Naive B cell (primary cell): ENCODE measurements at regions not wholly inside any gene's neighbourhood (a gene's known extent, or its start where the extent isn't known, plus 50 kb on each side); places are given as distances from the start of the nearest gene placed in this dataset.

Experiments
- ATAC-seq, 2 donors: fragments of 150-1000 bp; cut with Tn5 transposase; 2 replicates each; pipeline ENCODE4 v1.10.0; 2021; ENCODE audit warnings: low read depth in 2 of 2, mild to moderate bottlenecking in 2 of 2, moderate library complexity in 2 of 2
- DNase-seq: peaks from one replicate; pipeline ENCODE4 v3.0.0; 2022
- H3K27ac Mint-ChIP-seq, 6 donors: one replicate each; pipeline ENCODE4 v1.8.0; 2020 to 2022; ENCODE audit warnings: mild to moderate bottlenecking in 6 of 6, mixed read lengths in 6 of 6, moderate library complexity in 5 of 6, inconsistent platforms in 2 of 6
- H3K27me3 Mint-ChIP-seq, 3 donors: one replicate each; pipeline ENCODE4 v1.8.0; 2021 to 2022; ENCODE audit warnings: mixed read lengths in 3 of 3, mild to moderate bottlenecking in 1 of 3
- H3K36me3 Mint-ChIP-seq, 2 donors: one replicate each; pipeline ENCODE4 v1.8.0; 2020 to 2022; ENCODE audit warnings: mixed read lengths in 2 of 2, inconsistent platforms in 1 of 2, mild to moderate bottlenecking in 1 of 2
- H3K4me1 Mint-ChIP-seq, 3 donors: one replicate each; pipeline ENCODE4 v1.8.0; 2020 to 2022; ENCODE audit warnings: mixed read lengths in 3 of 3, inconsistent platforms in 1 of 3, mild to moderate bottlenecking in 1 of 3, moderate library complexity in 1 of 3
- H3K4me3 Mint-ChIP-seq, 8 donors: one replicate each; pipeline ENCODE4 v1.8.0; 2020 to 2022; ENCODE audit warnings: mild to moderate bottlenecking in 8 of 8, mixed read lengths in 8 of 8, moderate library complexity in 8 of 8, inconsistent platforms in 2 of 8
- H3K9me3 Mint-ChIP-seq, 7 donors: one replicate each; pipeline ENCODE4 v1.8.0; 2020 to 2022; ENCODE audit warnings: mixed read lengths in 7 of 7, mild to moderate bottlenecking in 5 of 7, inconsistent platforms in 2 of 7, moderate library complexity in 1 of 7

- no peak overlapping the region for H3K4me3 Mint-ChIP-seq
- no peak overlapping the region for H3K27ac Mint-ChIP-seq
- no peaks in the 10 kb centered on the region for H3K4me1 Mint-ChIP-seq
- H3K36me3 Mint-ChIP-seq: no peaks in the 10 kb centered on the region
- peaks cover 0 to 5% (median 0%) of the 10 kb centered on the region in 7 donors for H3K9me3 Mint-ChIP-seq
- ATAC-seq (no peak), DNase-seq (no peak)
- H3K27me3 Mint-ChIP-seq: no peaks in the 10 kb centered on the region
Observed at GRCh38 chr6:22349051-22349450, 52.2 kb upstream of the PRL start.

GRCh38 chr6:22349528-22349927, 52.7 kb upstream of the PRL start:
- Mint-ChIP-seq H3K4me1 (no peaks in the 10 kb centered on the region), H3K4me3 (no peak overlapping the region), H3K9me3 (peaks cover 0 to 5% (median 0%) of the 10 kb centered on the region in 7 donors), H3K27me3 (no peaks in the 10 kb centered on the region), H3K27ac (no peak overlapping the region), H3K36me3 (no peaks in the 10 kb centered on the region)
- DNase-seq: no peak
- no peak for ATAC-seq

GRCh38 chr6:22350109-22350508, 53.3 kb upstream of the PRL start:
- Mint-ChIP-seq H3K36me3 (no peaks in the 10 kb centered on the region), H3K9me3 (peaks cover 0 to 2% (median 0%) of the 10 kb centered on the region in 7 donors), H3K27ac (no peak overlapping the region), H3K27me3 (no peaks in the 10 kb centered on the region), H3K4me3 (no peak overlapping the region), H3K4me1 (no peaks in the 10 kb centered on the region)
- ATAC-seq (no peak), DNase-seq (no peak)

- peaks cover 0 to 2% (median 0%) of the 10 kb centered on the region in 7 donors for H3K9me3 Mint-ChIP-seq
Observed at GRCh38 chr6:22353101-22353500, 56.3 kb upstream of the PRL start.

GRCh38 chr6:22356362-22356940, 59.6 kb upstream of the PRL start:
- Mint-ChIP-seq H3K36me3 (no peaks in the 10 kb centered on the region), H3K27ac (no peak overlapping the region), H3K27me3 (no peaks in the 10 kb centered on the region), H3K9me3 (no peaks in the 10 kb centered on the region), H3K4me1 (no peaks in the 10 kb centered on the region), H3K4me3 (no peak overlapping the region)
- DNase-seq (no peak), ATAC-seq (no peak)

More at GRCh38 chr6:22353101-22353500, 56.3 kb upstream of the PRL start:
- Mint-ChIP-seq H3K4me3 (no peak overlapping the region), H3K36me3 (no peaks in the 10 kb centered on the region), H3K27me3 (no peaks in the 10 kb centered on the region), H3K27ac (no peak overlapping the region), H3K4me1 (no peaks in the 10 kb centered on the region)
- ATAC-seq (no peak), DNase-seq (no peak)

GRCh38 chr6:22357724-22358189, 60.9 kb upstream of the PRL start:
- H3K27ac Mint-ChIP-seq: no peak overlapping the region
- no peak overlapping the region for H3K4me3 Mint-ChIP-seq
- no peaks in the 10 kb centered on the region for H3K9me3 Mint-ChIP-seq
- H3K27me3 Mint-ChIP-seq: no peaks in the 10 kb centered on the region
- H3K4me1 Mint-ChIP-seq: no peaks in the 10 kb centered on the region
- H3K36me3 Mint-ChIP-seq: no peaks in the 10 kb centered on the region
- ATAC-seq (no peak), DNase-seq (no peak)

- H3K4me1 Mint-ChIP-seq: peaks cover 0 to 6% (median 0%) of the 10 kb centered on the region in 3 donors
- peaks cover 0 to 2% (median 0%) of the 10 kb centered on the region in 7 donors for H3K9me3 Mint-ChIP-seq
- no peak overlapping the region for H3K27ac Mint-ChIP-seq
- no peaks in the 10 kb centered on the region for H3K36me3 Mint-ChIP-seq
- no peak overlapping the region for H3K4me3 Mint-ChIP-seq
- H3K27me3 Mint-ChIP-seq: no peaks in the 10 kb centered on the region
- no peak for ATAC-seq
- no peak for DNase-seq
Observed at GRCh38 chr6:22361576-22361975, 64.7 kb upstream of the PRL start.

GRCh38 chr6:22362361-22362760, 65.5 kb upstream of the PRL start:
- peaks cover 0 to 2% (median 0%) of the 10 kb centered on the region in 7 donors for H3K9me3 Mint-ChIP-seq
- ATAC-seq (no peak), DNase-seq (no peak)
- peaks cover 0 to 6% (median 0%) of the 10 kb centered on the region in 3 donors for H3K4me1 Mint-ChIP-seq
- H3K36me3 Mint-ChIP-seq: no peaks in the 10 kb centered on the region
- H3K27ac Mint-ChIP-seq: no peak overlapping the region
- H3K27me3 Mint-ChIP-seq: no peaks in the 10 kb centered on the region
- no peak overlapping the region for H3K4me3 Mint-ChIP-seq

GRCh38 chr6:22363166-22363713, 66.4 kb upstream of the PRL start:
- peaks cover 0 to 2% (median 0%) of the 10 kb centered on the region in 7 donors for H3K9me3 Mint-ChIP-seq
- H3K27me3 Mint-ChIP-seq: no peaks in the 10 kb centered on the region
- no peak for ATAC-seq
- peaks cover 0 to 6% (median 0%) of the 10 kb centered on the region in 3 donors for H3K4me1 Mint-ChIP-seq
- peak overlapping the region in 1 of 6 donors; percentile 64 for H3K27ac Mint-ChIP-seq
- no peak for DNase-seq
- H3K36me3 Mint-ChIP-seq: no peaks in the 10 kb centered on the region
- H3K4me3 Mint-ChIP-seq: no peak overlapping the region

GRCh38 chr6:22363714-22364239, 66.9 kb upstream of the PRL start:
- no peaks in the 10 kb centered on the region for H3K27me3 Mint-ChIP-seq
- ATAC-seq (no peak), DNase-seq (no peak)
- peaks cover 0 to 2% (median 0%) of the 10 kb centered on the region in 7 donors for H3K9me3 Mint-ChIP-seq
- no peak overlapping the region for H3K4me3 Mint-ChIP-seq
- no peaks in the 10 kb centered on the region for H3K36me3 Mint-ChIP-seq
- H3K27ac Mint-ChIP-seq: peak overlapping the region in 1 of 6 donors; percentile 64
- peaks cover 0 to 6% (median 0%) of the 10 kb centered on the region in 3 donors for H3K4me1 Mint-ChIP-seq

GRCh38 chr6:22364306-22364705, 67.5 kb upstream of the PRL start:
- no peak for DNase-seq
- Mint-ChIP-seq H3K9me3 (peaks cover 0 to 2% (median 0%) of the 10 kb centered on the region in 7 donors), H3K4me1 (peaks cover 0 to 6% (median 0%) of the 10 kb centered on the region in 3 donors), H3K4me3 (no peak overlapping the region), H3K36me3 (no peaks in the 10 kb centered on the region), H3K27me3 (no peaks in the 10 kb centered on the region), H3K27ac (no peak overlapping the region)
- no peak for ATAC-seq

GRCh38 chr6:22366214-22366613, 69.4 kb upstream of the PRL start:
- Mint-ChIP-seq H3K36me3 (no peaks in the 10 kb centered on the region), H3K27ac (no peak overlapping the region), H3K4me1 (peaks cover 0 to 6% (median 0%) of the 10 kb centered on the region in 3 donors), H3K4me3 (no peak overlapping the region), H3K9me3 (peaks cover 0 to 2% (median 0%) of the 10 kb centered on the region in 7 donors), H3K27me3 (no peaks in the 10 kb centered on the region)
- no peak for ATAC-seq
- no peak for DNase-seq

GRCh38 chr6:22367346-22367745, 70.5 kb upstream of the PRL start:
- peaks cover 0 to 2% (median 0%) of the 10 kb centered on the region in 7 donors for H3K9me3 Mint-ChIP-seq
- peaks cover 0 to 6% (median 0%) of the 10 kb centered on the region in 3 donors for H3K4me1 Mint-ChIP-seq
- no peak overlapping the region for H3K27ac Mint-ChIP-seq
- H3K4me3 Mint-ChIP-seq: no peak overlapping the region
- ATAC-seq (no peak), DNase-seq (no peak)
- H3K36me3 Mint-ChIP-seq: no peaks in the 10 kb centered on the region
- no peaks in the 10 kb centered on the region for H3K27me3 Mint-ChIP-seq

- Mint-ChIP-seq H3K4me1 (peaks cover 0 to 2% (median 0%) of the 10 kb centered on the region in 3 donors), H3K9me3 (peaks cover 0 to 2% (median 0%) of the 10 kb centered on the region in 7 donors), H3K4me3 (no peak overlapping the region), H3K27ac (no peak overlapping the region), H3K36me3 (no peaks in the 10 kb centered on the region), H3K27me3 (no peaks in the 10 kb centered on the region)
- DNase-seq (no peak), ATAC-seq (no peak)
Observed at GRCh38 chr6:22368794-22369193, 72.0 kb upstream of the PRL start.
